Limb (tissue), 2 donors: ENCODE measurements at regions not wholly inside any gene's neighbourhood (a gene's known extent, or its start where the extent isn't known, plus 50 kb on each side); places are given as distances from the start of the nearest gene placed in this dataset.
A peak's percentile ranks its signal among the peaks of the same experiment; 100 is the strongest.

Experiments used
- DNase-seq, 2 donors: peaks; one replicate each; pipeline ENCODE4 v3.0.0-alpha.2; 2016; ENCODE audit errors: extremely low spot score in 2 of 2

GRCh38 chr16:51922476-51922875, 624.5 kb downstream of the TOX3 start:
- DNase-seq = no peak

- no peak for DNase-seq
Measured at GRCh38 chr16:51919736-51920135, 627.2 kb downstream of the TOX3 start.

- DNase-seq = no peak
Measured at GRCh38 chr16:51916814-51917213, 630.1 kb downstream of the TOX3 start.

- no peak for DNase-seq
Measured at GRCh38 chr16:51916231-51916630, 630.7 kb downstream of the TOX3 start.

- no peak for DNase-seq
Measured at GRCh38 chr16:51907680-51908079, 639.3 kb downstream of the TOX3 start.

- DNase-seq = no peak
Measured at GRCh38 chr16:51900221-51900780, 646.6 kb downstream of the TOX3 start.

GRCh38 chr16:51898872-51899271, 648.1 kb downstream of the TOX3 start:
- DNase-seq = no peak

- no peak for DNase-seq
Measured at GRCh38 chr16:51896013-51896412, 650.9 kb downstream of the TOX3 start.

- no peak for DNase-seq
Measured at GRCh38 chr16:51892293-51893007, 654.5 kb downstream of the TOX3 start.

GRCh38 chr16:51888534-51888933, 658.4 kb downstream of the TOX3 start:
- no peak for DNase-seq

GRCh38 chr16:51888016-51888415, 658.9 kb downstream of the TOX3 start:
- no peak for DNase-seq

- DNase-seq = no peak
Measured at GRCh38 chr16:51886456-51886855, 660.5 kb downstream of the TOX3 start.

- DNase-seq = no peak
Measured at GRCh38 chr16:51884773-51885172, 662.2 kb downstream of the TOX3 start.

- DNase-seq = peak in 1 of 2 donors; percentile 55
Measured at GRCh38 chr16:51881731-51882130, 665.2 kb downstream of the TOX3 start.

- no peak for DNase-seq
Measured at GRCh38 chr16:51880776-51881175, 666.2 kb downstream of the TOX3 start.

- no peak for DNase-seq
Measured at GRCh38 chr16:51877686-51878085, 669.3 kb downstream of the TOX3 start.

GRCh38 chr16:51876934-51877333, 670.0 kb downstream of the TOX3 start:
- DNase-seq = no peak

GRCh38 chr16:51876601-51876875, 670.4 kb downstream of the TOX3 start:
- DNase-seq = no peak

- peak; percentile 30 to 37 for DNase-seq
Measured at GRCh38 chr16:51875834-51876600, 670.9 kb downstream of the TOX3 start.

- DNase-seq = no peak
Measured at GRCh38 chr16:51872524-51872923, 674.4 kb downstream of the TOX3 start.

- DNase-seq = no peak
Measured at GRCh38 chr16:51870296-51870854, 676.6 kb downstream of the TOX3 start.

GRCh38 chr16:51869176-51869575, 677.8 kb downstream of the TOX3 start:
- DNase-seq = no peak

- DNase-seq = no peak
Measured at GRCh38 chr16:51868631-51869030, 678.3 kb downstream of the TOX3 start.
